Body of pancreas (tissue), 4 donors: ENCODE measurements at regions not wholly inside any gene's neighbourhood (a gene's known extent, or its start where the extent isn't known, plus 50 kb on each side); places are given as distances from the start of the nearest gene placed in this dataset.

ENCODE experiments used
- ATAC-seq: fragments of 150-250 bp; one replicate; pipeline ENCODE4 v1.9.1; 2016
- DNase-seq, 4 donors: peaks; one replicate each; pipeline ENCODE4 v3.0.0-alpha.2; 2019
- H3K27ac ChIP-seq, 4 donors: fragments of 200-600 bp; sonication (generic); 1 replicate in 3 of 4; 2 replicates in 1 of 4; pipeline versions ENCODE4 v1.5.1 to v1.6.1; 2016 to 2019; ENCODE audit warnings: mild to moderate bottlenecking in 1 of 4, mixed read lengths in 1 of 4, moderate library complexity in 1 of 4
- H3K27me3 ChIP-seq, 2 donors: fragments of 200-600 bp; sonication (generic); one replicate each; pipeline ENCODE4 v1.6.0; 2016; ENCODE audit warnings: mild to moderate bottlenecking in 1 of 2
- H3K36me3 ChIP-seq, 2 donors: fragments of 200-600 bp; sonication (generic); replicated peaks in 1 of 2; 2 replicates each; pipeline ENCODE4 v1.5.1; 2016; ENCODE audit warnings: low read depth in 2 of 2; ENCODE audit not compliant: insufficient read depth in 1 of 2
- H3K4me1 ChIP-seq: fragments of 200-600 bp; sonication (generic); one replicate; pipeline ENCODE4 v1.6.0; 2016
- H3K4me3 ChIP-seq, 2 donors: fragments of 200-600 bp; sonication (generic); 1 replicate in 1 of 2; 2 replicates in 1 of 2; pipeline ENCODE4 v1.5.1; 2016 to 2019
- H3K9me3 ChIP-seq, 3 donors: fragments of 200-600 bp; sonication (generic); 1 replicate in 2 of 3; 2 replicates in 1 of 3; pipeline ENCODE4 v1.5.1; 2016
- CTCF ChIP-seq, 7 experiments: fragments of 450-650 bp in 4 of 7; fragments of 200-600 bp in 3 of 7; sonication (generic) in 3 of 7; IDR thresholded peaks; one replicate each; pipeline ENCODE4 v1.5.1; 2016 to 2019; ENCODE audit warnings: antibody characterized with exemption in 7 of 7
- POLR2A ChIP-seq, 3 donors: fragments of 450-650 bp; IDR thresholded peaks; one replicate each; pipeline ENCODE4 v1.6.1; 2016; ENCODE audit warnings: antibody characterized with exemption in 3 of 3, mild to moderate bottlenecking in 2 of 3
- WGBS, 2 donors: methylation state at CpG; one replicate each; pipeline ENCODE4 v1.1.5; 2017; 5-methylcytosine and 5-hydroxymethylcytosine counted together
- intact Hi-C: fragments of 100-400 bp; cut with DNase I; formaldehyde crosslinking; loops from one replicate; pipeline ENCODE4 v1.15.1; 2023

GRCh38 chr1:219478811-219479210 lies 134.1 kb downstream of the ZC3H11B start:
- H3K27ac ChIP-seq = no peak overlapping the region
- DNase-seq (no peak), ATAC-seq (no peak)
- intact Hi-C loops = no loop called here
- no peaks in the 10 kb centered on the region for H3K9me3 ChIP-seq
- H3K4me1 ChIP-seq = no peaks in the 10 kb centered on the region
- no peaks in the 10 kb centered on the region for H3K27me3 ChIP-seq
- TF ChIP-seq POLR2A (IDR thresholded peaks at IDR 0.05) (no peak), CTCF (IDR thresholded peaks at IDR 0.05) (no peak)
- no peak overlapping the region for H3K4me3 ChIP-seq
- no peaks in the 10 kb centered on the region for H3K36me3 ChIP-seq
- WGBS, 2 donors = 73 to 78% methylated on average over 3 of the region's 3 CpGs

DNA sequence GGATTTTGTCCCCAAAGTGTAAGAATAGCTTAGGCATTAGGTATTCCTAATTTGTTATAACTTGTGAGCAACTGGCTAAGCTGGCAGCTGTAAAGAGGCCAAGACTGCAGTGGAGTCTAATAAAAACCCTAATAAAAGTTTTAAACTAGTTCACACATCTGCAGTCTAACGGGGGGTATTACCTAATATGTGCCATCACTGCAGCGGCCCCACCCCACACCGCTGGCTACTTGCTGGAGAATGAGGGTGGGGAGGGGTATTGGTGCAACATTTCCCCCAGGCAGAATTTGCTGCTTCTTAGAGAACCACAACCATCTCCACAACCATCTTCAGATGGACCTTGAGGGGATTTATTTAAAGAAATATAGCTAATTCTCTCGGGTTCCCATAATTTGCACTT lies 135.0 kb downstream of the ZC3H11B start:
- TF ChIP-seq CTCF (IDR thresholded peaks at IDR 0.05) = no peak
- no peak for TF ChIP-seq POLR2A (IDR thresholded peaks at IDR 0.05)
- Histone ChIP-seq H3K27ac (no peak overlapping the region), H3K36me3 (no peaks in the 10 kb centered on the region), H3K4me3 (no peak overlapping the region), H3K27me3 (no peaks in the 10 kb centered on the region), H3K4me1 (no peaks in the 10 kb centered on the region), H3K9me3 (no peaks in the 10 kb centered on the region)
- WGBS, 2 donors = 83 to 86% methylated on average over 4 of the region's 4 CpGs
- intact Hi-C loops = no loop called here
- no peak for ATAC-seq
- DNase-seq = no peak

GRCh38 chr1:219476716-219477115 lies 136.2 kb downstream of the ZC3H11B start:
- TF ChIP-seq CTCF (IDR thresholded peaks at IDR 0.05) (no peak), POLR2A (IDR thresholded peaks at IDR 0.05) (no peak)
- H3K27me3 ChIP-seq = no peaks in the 10 kb centered on the region
- DNase-seq (no peak), ATAC-seq (no peak)
- intact Hi-C loops = no loop called here
- H3K9me3 ChIP-seq = no peaks in the 10 kb centered on the region
- no peaks in the 10 kb centered on the region for H3K36me3 ChIP-seq
- no peaks in the 10 kb centered on the region for H3K4me1 ChIP-seq
- no peak overlapping the region for H3K27ac ChIP-seq
- H3K4me3 ChIP-seq = no peak overlapping the region
- 76 to 82% methylated on average over 1 of the region's 1 CpG for WGBS, 2 donors

DNA sequence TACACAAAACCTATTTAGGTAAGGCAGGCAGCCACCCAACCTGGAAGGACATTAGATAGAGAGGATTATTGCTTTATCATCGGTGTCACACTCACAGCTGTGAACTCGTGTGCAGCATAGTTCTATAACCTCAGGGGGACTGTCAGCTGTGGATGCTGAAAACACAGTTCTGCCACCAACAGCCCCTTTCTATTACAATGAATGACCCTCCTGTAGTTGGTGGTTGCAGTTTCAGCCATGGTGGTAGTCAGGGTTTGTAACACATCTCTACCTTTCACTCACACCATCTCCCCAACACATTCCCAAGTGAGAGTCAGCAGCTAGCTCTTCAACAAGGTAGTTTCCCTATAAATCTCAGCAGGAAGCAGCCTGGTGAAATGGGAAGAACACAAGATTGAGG lies 136.8 kb downstream of the ZC3H11B start:
- no peak overlapping the region for H3K4me3 ChIP-seq
- WGBS, 2 donors = 58 to 64% methylated on average over 2 of the region's 2 CpGs
- no peak for ATAC-seq
- intact Hi-C loops = no loop called here
- no peak overlapping the region for H3K27ac ChIP-seq
- TF ChIP-seq POLR2A (IDR thresholded peaks at IDR 0.05) (no peak), CTCF (IDR thresholded peaks at IDR 0.05) (no peak)
- H3K4me1 ChIP-seq = no peaks in the 10 kb centered on the region
- H3K36me3 ChIP-seq = no peaks in the 10 kb centered on the region
- DNase-seq = no peak
- no peaks in the 10 kb centered on the region for H3K9me3 ChIP-seq
- H3K27me3 ChIP-seq = no peaks in the 10 kb centered on the region

GRCh38 chr1:219472596-219472995 lies 140.3 kb downstream of the ZC3H11B start:
- intact Hi-C loops = no loop called here
- Histone ChIP-seq H3K4me1 (no peaks in the 10 kb centered on the region), H3K27me3 (no peaks in the 10 kb centered on the region), H3K36me3 (no peaks in the 10 kb centered on the region), H3K27ac (no peak overlapping the region), H3K9me3 (no peaks in the 10 kb centered on the region), H3K4me3 (no peak overlapping the region)
- ATAC-seq = no peak
- TF ChIP-seq POLR2A (IDR thresholded peaks at IDR 0.05) (no peak), CTCF (IDR thresholded peaks at IDR 0.05) (no peak)
- WGBS, 2 donors = 83 to 92% methylated on average over 2 of the region's 2 CpGs
- no peak for DNase-seq
